ENCODE measurements at regions not wholly inside any gene's neighbourhood (a gene's known extent, or its start where the extent isn't known, plus 50 kb on each side); places are given as distances from the start of the nearest gene placed in this dataset.

DNA sequence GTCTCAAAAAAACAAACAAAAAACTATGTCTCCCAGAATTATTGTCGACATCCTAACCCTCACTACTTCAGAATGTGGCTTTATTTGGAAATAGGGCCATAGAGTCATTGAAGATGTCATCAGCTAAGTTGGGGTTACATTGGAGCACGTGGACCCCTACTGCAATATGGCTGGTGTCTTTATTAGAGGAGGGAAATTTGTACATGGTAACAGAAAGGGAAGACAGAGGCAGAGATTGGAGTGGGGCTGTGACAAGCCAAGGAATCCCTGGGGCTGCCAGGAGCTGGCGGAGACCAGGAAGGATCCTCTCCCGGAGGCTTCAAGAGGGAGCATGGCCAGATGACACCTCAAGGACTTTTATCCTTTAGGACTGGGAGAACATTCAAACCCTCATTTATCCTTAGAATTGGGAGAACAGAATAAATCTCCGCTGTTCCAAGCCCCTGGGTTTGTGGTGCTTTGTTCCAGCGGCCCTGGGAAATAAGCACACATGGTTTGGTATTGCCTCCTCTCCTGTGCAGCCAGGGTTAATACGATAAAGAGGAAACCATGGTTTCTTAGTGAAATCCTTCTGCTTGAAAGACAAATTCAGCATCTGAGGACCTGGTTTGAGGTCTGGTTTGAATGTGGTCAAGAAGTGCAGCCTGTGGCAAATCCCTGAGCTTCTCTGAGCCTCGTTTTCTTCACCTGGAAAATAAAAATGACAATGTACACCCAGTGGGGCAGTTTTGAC lies 184.7 kb downstream of the MYCN start:
- TF ChIP-seq POLR2A (IDR thresholded peaks at IDR 0.05; ENCODE audit: control extremely low read depth in 1 of 2, low read depth in 2 of 2, low read length in 2 of 2) (no peak), SUZ12 (IDR thresholded peaks at IDR 0.05; ENCODE audit: low read length) (no peak), CHD1 (IDR thresholded peaks at IDR 0.05; ENCODE audit: low read depth, low read length) (no peak), HDAC2 (IDR thresholded peaks at IDR 0.05; ENCODE audit: borderline replicate concordance in 1 of 2, low read depth in 2 of 2, low read length in 2 of 2) (no peak), NANOG (IDR thresholded peaks at IDR 0.05; ENCODE audit: insufficient read depth, low read depth, low read length, poor library complexity, severe bottlenecking) (no peak), TAF1 (IDR thresholded peaks at IDR 0.05; ENCODE audit: low read depth, low read length) (no peak), SRF (IDR thresholded peaks at IDR 0.05; ENCODE audit: low read depth, low read length) (no peak), EP300 (IDR thresholded peaks at IDR 0.05; ENCODE audit: borderline replicate concordance in 1 of 2, low read depth in 2 of 2, low read length in 2 of 2) (no peak), RAD21 (IDR thresholded peaks at IDR 0.05 in 1 of 2, conservative IDR thresholded peaks at IDR 0.05 in 1 of 2; ENCODE audit: low read depth in 2 of 2, low read length in 2 of 2) (no peak), GABPA (IDR thresholded peaks at IDR 0.05; ENCODE audit: borderline replicate concordance, insufficient read depth, low read length) (no peak), CEBPB (IDR thresholded peaks at IDR 0.05; ENCODE audit: low read depth, low read length) (no peak)
- TF ChIP-seq, protein P1, sequence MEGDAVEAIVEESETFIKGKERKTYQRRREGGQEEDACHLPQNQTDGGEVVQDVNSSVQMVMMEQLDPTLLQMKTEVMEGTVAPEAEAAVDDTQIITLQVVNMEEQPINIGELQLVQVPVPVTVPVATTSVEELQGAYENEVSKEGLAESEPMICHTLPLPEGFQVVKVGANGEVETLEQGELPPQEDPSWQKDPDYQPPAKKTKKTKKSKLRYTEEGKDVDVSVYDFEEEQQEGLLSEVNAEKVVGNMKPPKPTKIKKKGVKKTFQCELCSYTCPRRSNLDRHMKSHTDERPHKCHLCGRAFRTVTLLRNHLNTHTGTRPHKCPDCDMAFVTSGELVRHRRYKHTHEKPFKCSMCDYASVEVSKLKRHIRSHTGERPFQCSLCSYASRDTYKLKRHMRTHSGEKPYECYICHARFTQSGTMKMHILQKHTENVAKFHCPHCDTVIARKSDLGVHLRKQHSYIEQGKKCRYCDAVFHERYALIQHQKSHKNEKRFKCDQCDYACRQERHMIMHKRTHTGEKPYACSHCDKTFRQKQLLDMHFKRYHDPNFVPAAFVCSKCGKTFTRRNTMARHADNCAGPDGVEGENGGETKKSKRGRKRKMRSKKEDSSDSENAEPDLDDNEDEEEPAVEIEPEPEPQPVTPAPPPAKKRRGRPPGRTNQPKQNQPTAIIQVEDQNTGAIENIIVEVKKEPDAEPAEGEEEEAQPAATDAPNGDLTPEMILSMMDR (IDR thresholded peaks at IDR 0.05; ENCODE audit: control extremely low read depth in 1 of 3, insufficient read depth in 1 of 3, low read depth in 1 of 3, low read length in 3 of 3) = no peak
- TF ChIP-seq, protein P2, sequence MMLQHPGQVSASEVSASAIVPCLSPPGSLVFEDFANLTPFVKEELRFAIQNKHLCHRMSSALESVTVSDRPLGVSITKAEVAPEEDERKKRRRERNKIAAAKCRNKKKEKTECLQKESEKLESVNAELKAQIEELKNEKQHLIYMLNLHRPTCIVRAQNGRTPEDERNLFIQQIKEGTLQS (IDR thresholded peaks at IDR 0.05; ENCODE audit: insufficient read depth, low read depth, low read length) = no peak

All from H1 (cell line).